ENCODE measurements at regions not wholly inside any gene's neighbourhood (a gene's known extent, or its start where the extent isn't known, plus 50 kb on each side); places are given as distances from the start of the nearest gene placed in this dataset.

DNA sequence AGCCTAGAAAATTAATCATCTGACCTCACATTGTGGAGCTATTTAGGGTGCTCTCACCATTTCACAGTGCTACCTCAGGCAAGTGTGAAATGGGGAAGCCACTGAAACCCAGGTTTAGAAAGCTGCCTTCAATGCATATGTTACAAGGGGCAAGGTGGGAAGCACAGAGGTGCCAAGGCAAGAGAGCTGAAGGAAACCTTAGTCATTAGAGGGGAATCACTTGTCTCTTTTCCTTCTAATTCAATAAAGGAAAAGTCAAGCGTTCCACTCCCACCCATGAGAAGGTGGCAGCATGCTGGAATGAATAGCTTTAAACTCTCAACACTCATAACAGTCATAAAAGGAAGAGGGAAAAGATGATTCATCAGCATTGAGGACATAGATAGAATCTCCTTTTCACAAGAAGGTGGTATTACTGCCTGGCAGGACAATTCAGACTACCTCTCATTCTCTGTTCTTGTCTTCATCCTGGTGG is 251.9 kb upstream of the IRAK1BP1 start:
- WGBS (ENCODE audit: low lambda C conversion rate), result 22% methylated on average over 1 of the region's 1 CpG
- peaks cover 3% of the 10 kb centered on the region for H3F3A ChIP-seq (replicated peaks; ENCODE audit: insufficient read depth)
- peaks cover 0 to 6% of the 10 kb centered on the region in 2 experiments; a peak in 1 of 4 replicates for H3K4me1 ChIP-seq (ENCODE audit: control insufficient read depth in 1 of 2, insufficient read depth in 2 of 2, low read depth in 1 of 2, low read length in 1 of 2)
- no peaks in the 10 kb centered on the region for H3K79me2 ChIP-seq (ENCODE audit: insufficient read depth)
- H3K9me3 ChIP-seq, result no peaks in the 10 kb centered on the region
- H3K4me3 ChIP-seq (ENCODE audit: low read depth in 2 of 2, low read length in 1 of 2), result no peak overlapping the region
- H3K27me3 ChIP-seq (ENCODE audit: insufficient read depth), result no peaks in the 10 kb centered on the region
- TF ChIP-seq, protein P1, sequence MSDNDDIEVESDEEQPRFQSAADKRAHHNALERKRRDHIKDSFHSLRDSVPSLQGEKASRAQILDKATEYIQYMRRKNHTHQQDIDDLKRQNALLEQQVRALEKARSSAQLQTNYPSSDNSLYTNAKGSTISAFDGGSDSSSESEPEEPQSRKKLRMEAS (IDR thresholded peaks at IDR 0.05; ENCODE audit: low read depth), result no peak
- TF ChIP-seq FOXM1 (IDR thresholded peaks at IDR 0.05; ENCODE audit: low read depth) (no peak), FOSL2 (IDR thresholded peaks at IDR 0.05; ENCODE audit: borderline replicate concordance, low read depth) (peak; percentile 44; the same call in 1 of the 2 replicates), TAF1 (IDR thresholded peaks at IDR 0.05; ENCODE audit: borderline replicate concordance, low read depth, low read length) (no peak), JUND (IDR thresholded peaks at IDR 0.05) (0 out of 2 replicates have a peak, but pooled peaks have one; percentile 36), TEAD4 (IDR thresholded peaks at IDR 0.05; ENCODE audit: borderline replicate concordance, insufficient read depth) (no peak), EP300 (IDR thresholded peaks at IDR 0.05; ENCODE audit: borderline replicate concordance in 1 of 2, low read depth in 1 of 2, low read length in 1 of 2) (no peak), IRF3 (IDR thresholded peaks at IDR 0.05; ENCODE audit: low read depth, low read length) (no peak)
- H3K36me3 ChIP-seq (replicated peaks in 1 of 2; ENCODE audit: control insufficient read depth in 1 of 2, insufficient read depth in 2 of 2, low read length in 1 of 2), result no peaks in the 10 kb centered on the region
- CTCF ChIA-PET, result interaction anchor here (0.5 kb wide), 1 partner anchor 809 kb away, joined by 3 read pairs; no protein-coding TSS in a partner anchor
- H2AFZ ChIP-seq (ENCODE audit: low read depth), result peak overlapping the region; percentile 25; the same call in 1 of the 2 replicates
- H3K9ac ChIP-seq, result no peak overlapping the region
- H3K4me2 ChIP-seq, result no peak overlapping the region
- H3K27ac ChIP-seq (ENCODE audit: low read depth in 2 of 2, low read length in 1 of 2), result no peak overlapping the region; a peak in 1 of 4 replicates
- DNase-seq, result no peak
- no peaks in the 10 kb centered on the region for H3K9me2 ChIP-seq
- POLR2A ChIA-PET, result no interaction called here
- H4K20me1 ChIP-seq (ENCODE audit: insufficient read depth), result no peaks in the 10 kb centered on the region

- Histone ChIP-seq H4K20me1 (ENCODE audit: insufficient read depth) (no peaks in the 10 kb centered on the region), H3K4me3 (ENCODE audit: low read depth in 2 of 2, low read length in 1 of 2) (no peak overlapping the region), H2AFZ (ENCODE audit: low read depth) (no peak overlapping the region), H3F3A (replicated peaks; ENCODE audit: insufficient read depth) (peaks cover 3% of the 10 kb centered on the region), H3K79me2 (ENCODE audit: insufficient read depth) (no peaks in the 10 kb centered on the region), H3K9me3 (no peaks in the 10 kb centered on the region), H3K4me1 (ENCODE audit: control insufficient read depth in 1 of 2, insufficient read depth in 2 of 2, low read depth in 1 of 2, low read length in 1 of 2) (peaks cover 0 to 6% of the 10 kb centered on the region in 2 experiments; a peak in 1 of 4 replicates), H3K9ac (no peak overlapping the region), H3K4me2 (no peak overlapping the region), H3K27me3 (ENCODE audit: insufficient read depth) (no peaks in the 10 kb centered on the region), H3K27ac (ENCODE audit: low read depth in 2 of 2, low read length in 1 of 2) (no peak overlapping the region), H3K36me3 (replicated peaks in 1 of 2; ENCODE audit: control insufficient read depth in 1 of 2, insufficient read depth in 2 of 2, low read length in 1 of 2) (no peaks in the 10 kb centered on the region), H3K9me2 (no peaks in the 10 kb centered on the region)
- no peak for DNase-seq
- TF ChIP-seq RFX5 (IDR thresholded peaks at IDR 0.05; ENCODE audit: low read length) (no peak), SIN3A (IDR thresholded peaks at IDR 0.05; ENCODE audit: borderline replicate concordance, low read depth, low read length) (no peak), EZH2phosphoT487 (IDR thresholded peaks at IDR 0.05; ENCODE audit: borderline replicate concordance, low read depth) (no peak), CHD2 (IDR thresholded peaks at IDR 0.05; ENCODE audit: low read length, partially characterized antibody) (no peak), TCF12 (IDR thresholded peaks at IDR 0.05) (no peak), MEF2A (IDR thresholded peaks at IDR 0.05; ENCODE audit: borderline replicate concordance, low read depth) (no peak), TEAD4 (IDR thresholded peaks at IDR 0.05; ENCODE audit: borderline replicate concordance, insufficient read depth) (no peak), USF2 (IDR thresholded peaks at IDR 0.05; ENCODE audit: borderline replicate concordance, low read depth, low read length) (no peak), GATA2 (CRISPR knock-in tag; IDR thresholded peaks at IDR 0.05) (no peak)
- TF ChIP-seq, protein P1 (IDR thresholded peaks at IDR 0.05; ENCODE audit: low read depth), result no peak
- TF ChIP-seq, protein P2, sequence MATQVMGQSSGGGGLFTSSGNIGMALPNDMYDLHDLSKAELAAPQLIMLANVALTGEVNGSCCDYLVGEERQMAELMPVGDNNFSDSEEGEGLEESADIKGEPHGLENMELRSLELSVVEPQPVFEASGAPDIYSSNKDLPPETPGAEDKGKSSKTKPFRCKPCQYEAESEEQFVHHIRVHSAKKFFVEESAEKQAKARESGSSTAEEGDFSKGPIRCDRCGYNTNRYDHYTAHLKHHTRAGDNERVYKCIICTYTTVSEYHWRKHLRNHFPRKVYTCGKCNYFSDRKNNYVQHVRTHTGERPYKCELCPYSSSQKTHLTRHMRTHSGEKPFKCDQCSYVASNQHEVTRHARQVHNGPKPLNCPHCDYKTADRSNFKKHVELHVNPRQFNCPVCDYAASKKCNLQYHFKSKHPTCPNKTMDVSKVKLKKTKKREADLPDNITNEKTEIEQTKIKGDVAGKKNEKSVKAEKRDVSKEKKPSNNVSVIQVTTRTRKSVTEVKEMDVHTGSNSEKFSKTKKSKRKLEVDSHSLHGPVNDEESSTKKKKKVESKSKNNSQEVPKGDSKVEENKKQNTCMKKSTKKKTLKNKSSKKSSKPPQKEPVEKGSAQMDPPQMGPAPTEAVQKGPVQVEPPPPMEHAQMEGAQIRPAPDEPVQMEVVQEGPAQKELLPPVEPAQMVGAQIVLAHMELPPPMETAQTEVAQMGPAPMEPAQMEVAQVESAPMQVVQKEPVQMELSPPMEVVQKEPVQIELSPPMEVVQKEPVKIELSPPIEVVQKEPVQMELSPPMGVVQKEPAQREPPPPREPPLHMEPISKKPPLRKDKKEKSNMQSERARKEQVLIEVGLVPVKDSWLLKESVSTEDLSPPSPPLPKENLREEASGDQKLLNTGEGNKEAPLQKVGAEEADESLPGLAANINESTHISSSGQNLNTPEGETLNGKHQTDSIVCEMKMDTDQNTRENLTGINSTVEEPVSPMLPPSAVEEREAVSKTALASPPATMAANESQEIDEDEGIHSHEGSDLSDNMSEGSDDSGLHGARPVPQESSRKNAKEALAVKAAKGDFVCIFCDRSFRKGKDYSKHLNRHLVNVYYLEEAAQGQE (IDR thresholded peaks at IDR 0.05; ENCODE audit: low read depth, low read length), result no peak
- CTCF ChIA-PET, result no interaction called here
- POLR2A ChIA-PET, result no interaction called here
- WGBS (ENCODE audit: low lambda C conversion rate), result 28% methylated on average over 2 of the region's 2 CpGs
These were observed 248.4 kb upstream of the IRAK1BP1 start for GRCh38 chr6:78618970-78619369.
